Heart left ventricle (tissue), 13 donors: ENCODE measurements at regions not wholly inside any gene's neighbourhood (a gene's known extent, or its start where the extent isn't known, plus 50 kb on each side); places are given as distances from the start of the nearest gene placed in this dataset.

Experiments used
- CTCF ChIP-seq, 12 donors: fragments of 200-600 bp; sonication (generic) in 4 of 12; IDR thresholded peaks; one replicate each; pipeline versions ENCODE4 v1.5.0 to v1.8.0; 2018 to 2022; ENCODE audit warnings: antibody characterized with exemption in 12 of 12, mild to moderate bottlenecking in 5 of 12
- POLR2A ChIP-seq, 2 donors: fragments of 450-650 bp; IDR thresholded peaks; one replicate each; pipeline ENCODE4 v1.6.1; 2017; ENCODE audit warnings: antibody characterized with exemption in 2 of 2, mild to moderate bottlenecking in 2 of 2, moderate library complexity in 2 of 2
- donor health status: ischemic (EF 13 %, LVEDD 7.1; RV severe dilation, severe dysfunction).
- donor health status: DM: no; HTN: yes; CAD: no.
- donor health status: DM: no; HTN: no; CAD: no.
- donor health status: ischemic (EF 25% LVEDD 6.9; RV normal size, moderate dysfunction).
- donor health status: ischemic (EF 25% LVEDD 5.7; RV mildly dilated, moderate dysfunction).
- donor health status: ischemic (EF 35%, LVEDD 5.7; RV mildly dilated, moderate dysfunction).
- donor health status: nonischemic (EF 11% LVEDD 7.7; RV severe dilation, severe dysfunction).
- donor health status: DM: yes; HTN: yes; CAD: no.
- donor health status: PGD.
- donor health status: ischemic (EF 29% LVEDD 5.4; RV normal size, mild dysfunction).
- donor health status: nonischemic (EF 23%, LVEDD 6.1; RV moderate dilation, normal function).

DNA sequence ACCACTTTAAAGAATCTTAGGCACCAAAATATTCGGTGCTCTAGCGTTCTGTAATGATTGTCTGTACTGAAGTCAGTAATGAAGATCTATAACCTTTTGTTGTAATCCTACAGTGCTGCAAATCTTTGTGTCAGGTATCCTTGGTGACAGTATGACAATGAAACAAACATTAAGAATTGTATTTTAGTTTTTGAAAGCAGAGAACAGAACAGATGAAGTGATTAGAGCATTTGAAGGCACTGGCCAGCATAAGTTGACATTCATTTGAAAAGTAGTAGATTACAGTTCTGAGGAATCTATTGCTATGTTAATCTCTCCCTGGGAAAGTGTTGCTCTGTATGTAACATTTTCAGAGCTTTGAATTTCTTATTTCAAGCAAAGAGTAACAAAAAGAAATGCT is 451.2 kb downstream of the NUP35 start:
- no peak for TF ChIP-seq POLR2A (IDR thresholded peaks at IDR 0.05)
- TF ChIP-seq CTCF (IDR thresholded peaks at IDR 0.05), result no peak
